ENCODE measurements at regions not wholly inside any gene's neighbourhood (a gene's known extent, or its start where the extent isn't known, plus 50 kb on each side); places are given as distances from the start of the nearest gene placed in this dataset.

DNA sequence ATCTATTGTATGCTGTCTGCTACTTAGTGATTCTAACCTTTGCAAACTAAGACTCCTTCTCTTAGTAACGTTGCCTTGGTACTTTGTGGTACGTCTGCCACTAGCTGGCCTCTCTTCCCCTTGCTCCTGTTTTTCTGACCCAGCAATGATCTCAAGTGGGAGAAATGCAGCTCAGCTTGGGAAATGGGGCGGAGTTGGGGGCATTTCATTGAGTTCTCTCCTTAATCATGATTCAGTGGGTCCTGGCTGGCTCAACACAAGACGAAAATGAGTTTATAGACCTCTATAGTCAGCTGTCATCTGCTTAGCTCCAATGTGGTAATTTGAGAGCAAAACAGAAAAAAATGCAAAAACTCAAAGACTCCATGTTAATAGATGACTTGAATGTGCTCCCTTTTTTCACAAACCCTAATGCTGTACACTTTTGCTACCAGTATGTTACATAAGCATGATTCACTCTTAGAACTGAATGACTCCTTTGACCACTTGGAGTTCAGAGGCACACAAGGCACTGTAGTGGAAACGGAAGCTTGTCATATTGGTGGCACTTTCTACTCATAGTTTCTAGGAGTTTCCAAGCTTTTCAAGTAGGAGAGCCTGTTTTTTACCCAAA, 55.3 kb upstream of the SOX4 start:
- no peak for DNase-seq (ENCODE audit: low spot score)
- TF ChIP-seq CTCF (IDR thresholded peaks at IDR 0.05; ENCODE audit: borderline replicate concordance, control extremely low read depth, extremely low read depth, insufficient read depth, missing control alignments) = no peak
- in situ Hi-C loops (cut with MboI; ENCODE audit: low sequenced_read_pairs, unreplicated experiment) = no loop called here

DNA sequence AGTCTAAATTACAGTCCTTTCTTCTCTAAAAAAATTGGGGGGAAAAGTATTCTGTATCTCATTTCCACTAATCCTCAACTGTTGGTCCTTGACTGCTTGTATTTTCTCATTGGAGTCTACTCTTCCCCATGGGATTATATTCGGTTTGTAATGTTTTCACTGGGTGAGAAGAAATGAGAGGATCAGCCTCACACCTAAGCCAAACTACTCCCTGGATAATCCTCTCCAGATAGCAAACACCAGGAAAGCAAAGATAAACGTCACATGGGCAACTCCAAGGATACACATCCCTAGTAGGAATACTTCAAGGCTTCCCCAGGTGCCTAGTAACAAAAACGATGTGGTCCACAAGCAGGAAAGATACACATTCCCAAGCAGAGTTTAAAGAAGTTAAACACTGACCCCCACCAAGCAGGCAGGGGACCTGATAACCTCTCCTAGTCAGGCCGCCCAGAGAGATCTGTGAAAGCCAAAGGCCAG, 53.9 kb upstream of the SOX4 start:
- in situ Hi-C loops (cut with MboI; ENCODE audit: low sequenced_read_pairs, unreplicated experiment) = no loop called here
- TF ChIP-seq CTCF (IDR thresholded peaks at IDR 0.05; ENCODE audit: borderline replicate concordance, control extremely low read depth, extremely low read depth, insufficient read depth, missing control alignments) = no peak
- no peak for DNase-seq (ENCODE audit: low spot score)
